WERI-Rb-1 (cell line): ENCODE measurements at regions not wholly inside any gene's neighbourhood (a gene's known extent, or its start where the extent isn't known, plus 50 kb on each side); places are given as distances from the start of the nearest gene placed in this dataset.

ENCODE experiments used
- DNase-seq: peaks from one replicate; pipeline ENCODE4 v3.0.0-alpha.2; 2020
- H3K27ac ChIP-seq: fragments of 250-450 bp; sonication (Bioruptor Pico); 2 replicates; pipeline ENCODE4 v1.5.1; 2020; ENCODE audit warnings: mild to moderate bottlenecking, moderate library complexity
- H3K27me3 ChIP-seq: fragments of 250-450 bp; sonication (Bioruptor Pico); 2 replicates; pipeline ENCODE4 v1.5.1; 2021; ENCODE audit warnings: mild to moderate bottlenecking, low read depth, moderate library complexity; ENCODE audit not compliant: insufficient read depth, severe bottlenecking
- H3K36me3 ChIP-seq: fragments of 250-450 bp; sonication (Bioruptor Pico); 2 replicates; pipeline ENCODE4 v1.5.1; 2020; ENCODE audit warnings: mild to moderate bottlenecking, moderate library complexity
- H3K4me3 ChIP-seq: 2 replicates; pipeline ENCODE4 v1.5.1; 2011; ENCODE audit warnings: low read depth, mild to moderate bottlenecking, control low read depth, low read length
- H3K9me3 ChIP-seq: fragments of 250-450 bp; sonication (Bioruptor Pico); 2 replicates; pipeline ENCODE4 v1.5.1; 2021; ENCODE audit warnings: mild to moderate bottlenecking, moderate library complexity; ENCODE audit not compliant: severe bottlenecking
- CTCF ChIP-seq: IDR thresholded peaks from 2 replicates; pipeline ENCODE4 v1.5.1; 2011; ENCODE audit warnings: low read depth, mild to moderate bottlenecking, control low read depth, inconsistent platforms, low read length

- Histone ChIP-seq H3K4me3 (no peak overlapping the region), H3K9me3 (no peaks in the 10 kb centered on the region), H3K27me3 (peaks cover 16% of the 10 kb centered on the region), H3K36me3 (no peaks in the 10 kb centered on the region), H3K27ac (no peak overlapping the region)
- TF ChIP-seq CTCF, result no peak
- no peak for DNase-seq
These were observed 298.8 kb upstream of the TENM4 start for GRCh38 chr11:79739591-79739990.

GRCh38 chr11:79727221-79727620, 286.4 kb upstream of the TENM4 start:
- TF ChIP-seq CTCF, result no peak

DNA sequence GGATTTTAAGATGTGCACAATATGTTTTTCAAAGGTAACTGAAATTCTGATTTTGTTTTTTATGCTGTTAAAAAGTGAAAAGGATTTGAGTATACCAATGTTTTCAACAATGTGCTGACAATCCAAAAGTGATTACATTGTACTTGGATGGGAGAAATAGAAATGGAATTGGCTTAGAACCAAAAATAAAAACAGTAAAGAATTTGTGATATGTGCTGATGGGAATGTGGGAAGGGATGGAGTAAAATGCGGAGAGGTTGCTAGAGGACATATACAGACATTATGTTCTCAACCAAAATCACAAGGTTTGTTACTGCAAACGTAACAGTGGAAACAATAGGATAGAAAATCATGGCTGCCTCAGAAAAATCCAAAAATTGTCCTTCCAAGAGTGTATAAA, 279.3 kb upstream of the TENM4 start:
- no peak for TF ChIP-seq CTCF
- no peak overlapping the region for H3K27ac ChIP-seq
- H3K36me3 ChIP-seq, result no peaks in the 10 kb centered on the region
- DNase-seq, result no peak
- H3K27me3 ChIP-seq, result peaks cover 26% of the 10 kb centered on the region
- no peak overlapping the region for H3K4me3 ChIP-seq
- H3K9me3 ChIP-seq, result no peaks in the 10 kb centered on the region

More at GRCh38 chr11:79727221-79727620, 286.4 kb upstream of the TENM4 start:
- no peak for DNase-seq
- Histone ChIP-seq H3K27ac (no peak overlapping the region), H3K36me3 (no peaks in the 10 kb centered on the region), H3K9me3 (no peaks in the 10 kb centered on the region), H3K4me3 (no peak overlapping the region), H3K27me3 (peaks cover 41% of the 10 kb centered on the region)

DNA sequence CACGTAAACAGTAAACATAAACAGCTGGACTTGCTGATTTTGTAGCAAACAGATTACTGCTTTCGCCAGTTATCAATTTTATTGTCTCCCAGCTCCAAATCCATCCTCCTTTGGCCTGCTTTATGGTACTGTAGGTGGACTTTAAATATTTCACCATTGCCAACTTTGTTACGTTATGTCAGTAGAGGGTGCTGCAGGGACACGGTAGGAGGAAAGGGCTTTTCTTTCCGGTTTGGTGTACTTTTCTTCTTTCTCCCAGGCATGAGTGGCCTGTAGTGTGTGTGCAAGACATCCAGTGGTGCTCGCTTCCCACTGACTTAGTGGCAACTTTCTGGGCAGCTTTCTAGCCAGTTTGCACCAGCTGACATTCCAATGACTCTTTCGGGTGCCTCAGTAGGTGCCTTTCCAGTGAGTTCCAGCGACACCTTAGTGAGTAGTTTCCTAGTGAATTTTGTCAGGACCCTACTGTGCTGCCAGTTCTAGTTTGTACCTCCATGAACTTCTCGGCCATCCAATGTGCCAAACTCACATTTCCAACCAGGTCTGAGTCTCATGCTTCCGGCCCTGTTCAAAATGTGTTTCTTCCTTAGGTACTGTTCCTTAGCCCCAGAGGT, 267.6 kb upstream of the TENM4 start:
- TF ChIP-seq CTCF, result peak; percentile 56
- Histone ChIP-seq H3K27me3 (peaks cover 2% of the 10 kb centered on the region), H3K36me3 (no peaks in the 10 kb centered on the region), H3K4me3 (no peak overlapping the region), H3K9me3 (no peaks in the 10 kb centered on the region), H3K27ac (no peak overlapping the region)
- DNase-seq, result peak; percentile 22

DNA sequence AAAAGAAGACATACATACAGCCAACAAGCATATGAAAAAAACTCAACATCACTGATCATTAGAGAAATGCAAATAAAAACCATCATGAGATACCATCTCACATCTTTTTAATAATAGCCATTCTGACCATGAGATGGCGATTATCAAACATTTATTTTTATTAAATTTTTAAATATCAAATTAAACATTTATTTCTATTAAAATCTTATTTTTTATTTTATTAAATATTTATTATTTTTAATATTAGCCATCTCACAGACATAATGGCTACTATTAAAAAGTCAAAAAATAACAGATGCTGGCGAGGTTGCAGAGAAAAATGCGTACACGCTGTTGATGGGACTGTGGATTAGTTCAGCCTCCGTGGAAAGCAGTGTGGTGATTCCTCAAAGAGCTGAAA, 264.8 kb upstream of the TENM4 start:
- TF ChIP-seq CTCF, result no peak
- no peak overlapping the region for H3K4me3 ChIP-seq
- no peaks in the 10 kb centered on the region for H3K9me3 ChIP-seq
- no peaks in the 10 kb centered on the region for H3K36me3 ChIP-seq
- DNase-seq, result no peak
- no peak overlapping the region for H3K27ac ChIP-seq
- peaks cover 4% of the 10 kb centered on the region for H3K27me3 ChIP-seq

DNA sequence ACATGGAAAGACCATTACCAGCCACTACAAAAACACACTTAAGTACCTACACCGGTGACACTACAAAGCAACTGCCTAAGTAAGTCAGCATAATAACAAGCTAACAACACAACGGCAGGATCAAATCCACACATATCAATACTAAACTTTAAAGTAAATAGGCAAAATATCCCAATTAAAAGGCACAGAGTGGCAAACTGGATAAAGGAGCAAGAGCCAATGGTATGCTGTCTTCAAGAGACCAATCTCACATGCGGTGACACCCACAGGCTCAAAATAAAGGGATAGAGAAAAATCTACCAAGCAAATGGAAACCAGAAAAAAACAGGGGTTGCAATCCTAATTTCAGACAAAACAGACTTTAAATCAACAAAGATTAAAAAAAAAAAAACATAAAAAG, 261.5 kb upstream of the TENM4 start:
- no peaks in the 10 kb centered on the region for H3K36me3 ChIP-seq
- no peak overlapping the region for H3K27ac ChIP-seq
- DNase-seq, result no peak
- H3K4me3 ChIP-seq, result no peak overlapping the region
- peaks cover 6% of the 10 kb centered on the region for H3K27me3 ChIP-seq
- H3K9me3 ChIP-seq, result no peaks in the 10 kb centered on the region
- no peak for TF ChIP-seq CTCF
